Adrenal gland (tissue), 5 donors: ENCODE measurements at regions not wholly inside any gene's neighbourhood (a gene's known extent, or its start where the extent isn't known, plus 50 kb on each side); places are given as distances from the start of the nearest gene placed in this dataset.

Source experiments
- POLR2A ChIP-seq, 2 donors: fragments of 450-650 bp; IDR thresholded peaks; one replicate each; pipeline ENCODE4 v1.6.1; 2017; ENCODE audit warnings: antibody characterized with exemption in 2 of 2, mild to moderate bottlenecking in 2 of 2, moderate library complexity in 1 of 2
- TF ChIP-seq, protein P1 (sequence below), 6 experiments: fragments of 450-650 bp in 4 of 6; fragments of 200-600 bp in 2 of 6; sonication (generic) in 1 of 6; IDR thresholded peaks; 1 replicate in 5 of 6; 2 replicates in 1 of 6; pipeline versions ENCODE4 v1.5.1 to v1.8.0; 2016 to 2021; ENCODE audit warnings: antibody characterized with exemption in 6 of 6, mild to moderate bottlenecking in 2 of 6, moderate library complexity in 1 of 6
- donor health status: DM: no; HTN: no; CAD: no.

DNA sequence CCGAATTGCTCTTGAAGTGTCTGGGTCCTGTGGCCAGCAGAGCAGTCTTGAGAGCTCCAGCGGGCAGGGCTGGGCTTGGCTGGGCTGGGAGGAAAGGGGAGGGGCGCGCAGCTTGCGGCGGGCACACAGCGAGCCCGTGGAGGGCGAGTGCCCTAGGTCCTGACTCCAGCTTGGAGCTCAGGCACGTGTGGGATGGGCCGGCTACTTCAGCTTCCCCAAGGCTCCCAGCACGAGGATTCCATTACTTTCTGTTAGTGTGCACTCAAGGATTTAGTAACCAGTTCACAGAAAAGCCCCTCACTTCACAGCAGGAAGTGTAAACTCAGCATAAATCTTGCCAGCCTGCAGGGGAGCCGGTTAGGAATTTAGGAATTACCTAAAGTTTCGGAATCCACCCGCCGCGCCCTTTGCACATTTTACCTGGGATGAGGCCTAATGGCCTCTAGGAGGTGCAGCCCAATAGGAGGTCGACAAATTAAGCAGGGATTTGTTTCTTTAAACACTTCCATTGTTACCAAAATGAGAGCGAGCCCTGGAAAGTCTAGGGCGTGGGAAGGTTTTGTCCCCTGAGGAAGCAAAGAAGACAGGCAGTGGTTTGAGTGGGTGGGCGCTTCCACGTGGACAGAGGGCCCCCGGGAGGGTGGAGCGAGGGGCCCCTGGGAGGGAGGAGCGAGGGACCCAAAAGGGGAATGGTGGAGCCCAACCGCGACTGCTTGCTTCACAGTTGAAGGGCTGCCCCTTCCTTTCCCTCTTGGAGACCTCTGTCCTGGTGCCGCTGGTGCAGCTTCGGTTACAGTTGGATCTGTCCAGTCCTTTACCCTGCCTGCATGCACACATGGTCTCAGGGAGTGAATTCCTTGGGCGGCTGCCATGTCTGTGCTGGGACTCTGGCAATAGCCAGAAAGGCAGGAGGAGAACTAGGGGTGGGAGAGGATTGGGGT is 93.3 kb downstream of the CTAGE1 start:
- TF ChIP-seq POLR2A (IDR thresholded peaks at IDR 0.05) = peak in 1 of 2 donors; percentile 29
- TF ChIP-seq, protein P1, sequence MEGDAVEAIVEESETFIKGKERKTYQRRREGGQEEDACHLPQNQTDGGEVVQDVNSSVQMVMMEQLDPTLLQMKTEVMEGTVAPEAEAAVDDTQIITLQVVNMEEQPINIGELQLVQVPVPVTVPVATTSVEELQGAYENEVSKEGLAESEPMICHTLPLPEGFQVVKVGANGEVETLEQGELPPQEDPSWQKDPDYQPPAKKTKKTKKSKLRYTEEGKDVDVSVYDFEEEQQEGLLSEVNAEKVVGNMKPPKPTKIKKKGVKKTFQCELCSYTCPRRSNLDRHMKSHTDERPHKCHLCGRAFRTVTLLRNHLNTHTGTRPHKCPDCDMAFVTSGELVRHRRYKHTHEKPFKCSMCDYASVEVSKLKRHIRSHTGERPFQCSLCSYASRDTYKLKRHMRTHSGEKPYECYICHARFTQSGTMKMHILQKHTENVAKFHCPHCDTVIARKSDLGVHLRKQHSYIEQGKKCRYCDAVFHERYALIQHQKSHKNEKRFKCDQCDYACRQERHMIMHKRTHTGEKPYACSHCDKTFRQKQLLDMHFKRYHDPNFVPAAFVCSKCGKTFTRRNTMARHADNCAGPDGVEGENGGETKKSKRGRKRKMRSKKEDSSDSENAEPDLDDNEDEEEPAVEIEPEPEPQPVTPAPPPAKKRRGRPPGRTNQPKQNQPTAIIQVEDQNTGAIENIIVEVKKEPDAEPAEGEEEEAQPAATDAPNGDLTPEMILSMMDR (IDR thresholded peaks at IDR 0.05) = peak in 3 of 6 experiments; percentile 26 to 40 (median 26)
